Mesothelial cell of epicardium (in vitro differentiated cells): ENCODE measurements at regions not wholly inside any gene's neighbourhood (a gene's known extent, or its start where the extent isn't known, plus 50 kb on each side); places are given as distances from the start of the nearest gene placed in this dataset.

ENCODE experiments used
- DNase-seq, 2 experiments: peaks; one replicate each; pipeline ENCODE4 v3.0.0; 2021; ENCODE audit warnings: low spot score in 2 of 2; ENCODE audit not compliant: unreplicated experiment in 2 of 2
- H3K27ac Mint-ChIP-seq: 2 replicates; pipeline ENCODE4 v1.8.0; 2021; ENCODE audit warnings: mixed read lengths
- H3K27me3 Mint-ChIP-seq: 2 replicates; pipeline ENCODE4 v1.8.0; 2021; ENCODE audit warnings: low read depth, mixed read lengths
- H3K36me3 Mint-ChIP-seq: 2 replicates; pipeline ENCODE4 v1.8.0; 2021; ENCODE audit warnings: mixed read lengths
- H3K4me1 Mint-ChIP-seq: 2 replicates; pipeline ENCODE4 v1.8.0; 2021; ENCODE audit warnings: mixed read lengths
- H3K4me3 Mint-ChIP-seq: 2 replicates; pipeline ENCODE4 v1.8.0; 2021; ENCODE audit warnings: mild to moderate bottlenecking, moderate library complexity, mixed read lengths
- H3K9me3 Mint-ChIP-seq: 2 replicates; pipeline ENCODE4 v1.8.0; 2021; ENCODE audit warnings: mixed read lengths
- CTCF ChIP-seq: fragments of 200-600 bp; sonication (generic); IDR thresholded peaks from one replicate; pipeline ENCODE4 v1.5.0; 2021; ENCODE audit warnings: antibody characterized with exemption; ENCODE audit not compliant: unreplicated experiment

- Mint-ChIP-seq H3K4me1 (peaks cover 8% of the 10 kb centered on the region), H3K9me3 (peaks cover 6% of the 10 kb centered on the region), H3K4me3 (no peak overlapping the region), H3K27me3 (peaks cover 2% of the 10 kb centered on the region), H3K36me3 (no peaks in the 10 kb centered on the region), H3K27ac (no peak overlapping the region)
- no peak for TF ChIP-seq CTCF
- peak in 1 of 2 experiments; percentile 27 for DNase-seq
These were observed 104.0 kb upstream of the FRMD1 start for GRCh38 chr6:168182908-168183612.

GRCh38 chr6:168182366-168182765 lies 103.4 kb upstream of the FRMD1 start:
- Mint-ChIP-seq H3K27ac (peak overlapping the region; percentile 68), H3K27me3 (peaks cover 2% of the 10 kb centered on the region), H3K4me3 (no peak overlapping the region), H3K4me1 (peaks cover 8% of the 10 kb centered on the region), H3K36me3 (no peaks in the 10 kb centered on the region), H3K9me3 (peaks cover 6% of the 10 kb centered on the region)
- DNase-seq, result peak in 1 of 2 experiments; percentile 1
- TF ChIP-seq CTCF, result no peak

- no peak overlapping the region for H3K4me3 Mint-ChIP-seq
- peaks cover 8% of the 10 kb centered on the region for H3K4me1 Mint-ChIP-seq
- H3K27ac Mint-ChIP-seq, result no peak overlapping the region
- TF ChIP-seq CTCF, result no peak
- DNase-seq, result peak in 1 of 2 experiments; percentile 2
- peaks cover 3% of the 10 kb centered on the region for H3K9me3 Mint-ChIP-seq
- H3K36me3 Mint-ChIP-seq, result no peaks in the 10 kb centered on the region
- H3K27me3 Mint-ChIP-seq, result peaks cover 2% of the 10 kb centered on the region
These were observed 102.9 kb upstream of the FRMD1 start for GRCh38 chr6:168181876-168182275.

GRCh38 chr6:168181316-168181715 lies 102.3 kb upstream of the FRMD1 start:
- Mint-ChIP-seq H3K27me3 (peaks cover 2% of the 10 kb centered on the region), H3K36me3 (no peaks in the 10 kb centered on the region), H3K4me1 (peaks cover 8% of the 10 kb centered on the region), H3K4me3 (no peak overlapping the region), H3K27ac (no peak overlapping the region), H3K9me3 (no peaks in the 10 kb centered on the region)
- peak in 1 of 2 experiments; percentile 11 for DNase-seq
- no peak for TF ChIP-seq CTCF

GRCh38 chr6:168180548-168181011 lies 101.6 kb upstream of the FRMD1 start:
- peaks cover 2% of the 10 kb centered on the region for H3K27me3 Mint-ChIP-seq
- no peak for TF ChIP-seq CTCF
- no peaks in the 10 kb centered on the region for H3K9me3 Mint-ChIP-seq
- H3K36me3 Mint-ChIP-seq, result no peaks in the 10 kb centered on the region
- no peak overlapping the region for H3K4me3 Mint-ChIP-seq
- H3K27ac Mint-ChIP-seq, result no peak overlapping the region
- H3K4me1 Mint-ChIP-seq, result peaks cover 8% of the 10 kb centered on the region
- peak in 1 of 2 experiments; percentile 34 for DNase-seq
